Ascending aorta (tissue), 2 donors: ENCODE measurements at regions not wholly inside any gene's neighbourhood (a gene's known extent, or its start where the extent isn't known, plus 50 kb on each side); places are given as distances from the start of the nearest gene placed in this dataset.
"Not testable (repeated sequence)": the region's sequence is repeated elsewhere in the genome, so short reads cannot be mapped to it uniquely, and the experiment has no call there.

Source experiments
- DNase-seq, 2 donors: peaks; one replicate each; pipeline ENCODE4 v3.0.0-alpha.2; 2019; ENCODE audit warnings: low spot score in 2 of 2
- H3K27ac ChIP-seq, 2 donors: fragments of 200-600 bp; sonication (generic); one replicate each; pipeline ENCODE4 v1.5.1; 2016 to 2017; ENCODE audit warnings: mild to moderate bottlenecking in 1 of 2
- H3K27me3 ChIP-seq: fragments of 200-600 bp; sonication (generic); one replicate; pipeline ENCODE4 v1.5.1; 2017
- H3K36me3 ChIP-seq, 2 donors: fragments of 200-600 bp; sonication (generic); one replicate each; pipeline ENCODE4 v1.5.1; 2016
- H3K4me1 ChIP-seq, 2 donors: fragments of 200-600 bp; sonication (generic); one replicate each; pipeline ENCODE4 v1.5.1; 2016 to 2017; ENCODE audit warnings: mild to moderate bottlenecking in 1 of 2
- H3K4me3 ChIP-seq, 2 donors: fragments of 200-600 bp; sonication (generic); one replicate each; pipeline ENCODE4 v1.5.1; 2016 to 2017; ENCODE audit warnings: mild to moderate bottlenecking in 1 of 2
- H3K9me3 ChIP-seq, 2 donors: fragments of 200-600 bp; sonication (generic); one replicate each; pipeline ENCODE4 v1.5.1; 2016
- CTCF ChIP-seq, 3 experiments: fragments of 200-600 bp in 2 of 3; fragments of 450-650 bp in 1 of 3; sonication (generic) in 2 of 3; IDR thresholded peaks; one replicate each; pipeline ENCODE4 v1.5.1; 2016 to 2019; ENCODE audit warnings: antibody characterized with exemption in 3 of 3, mild to moderate bottlenecking in 1 of 3, moderate library complexity in 1 of 3
- intact Hi-C: fragments of 100-400 bp; cut with DNase I; formaldehyde crosslinking; loops from one replicate; pipeline ENCODE4 v1.15.1; 2023

- TF ChIP-seq CTCF (IDR thresholded peaks at IDR 0.05), result no peak
- Histone ChIP-seq H3K4me3 (no peak overlapping the region), H3K9me3 (no peaks in the 10 kb centered on the region), H3K36me3 (no peaks in the 10 kb centered on the region), H3K27ac (no peak overlapping the region), H3K27me3 (no peaks in the 10 kb centered on the region), H3K4me1 (no peaks in the 10 kb centered on the region)
- no peak for DNase-seq
- intact Hi-C loops, result no loop called here
Observed at GRCh38 chr2:163944347-163944737, 208.5 kb upstream of the FIGN start.

GRCh38 chr2:163943403-163944346 lies 207.9 kb upstream of the FIGN start:
- Histone ChIP-seq H3K27me3 (no peaks in the 10 kb centered on the region), H3K4me3 (no peak overlapping the region), H3K27ac (no peak overlapping the region), H3K4me1 (no peaks in the 10 kb centered on the region), H3K36me3 (no peaks in the 10 kb centered on the region), H3K9me3 (no peaks in the 10 kb centered on the region)
- DNase-seq, result no peak
- no peak for TF ChIP-seq CTCF (IDR thresholded peaks at IDR 0.05)
- intact Hi-C loops, result no loop called here

GRCh38 chr2:163934131-163934530 lies 198.3 kb upstream of the FIGN start:
- no peak for TF ChIP-seq CTCF (IDR thresholded peaks at IDR 0.05)
- no peaks in the 10 kb centered on the region for H3K9me3 ChIP-seq
- no peak overlapping the region for H3K27ac ChIP-seq
- H3K4me3 ChIP-seq, result no peak overlapping the region
- no peaks in the 10 kb centered on the region for H3K36me3 ChIP-seq
- DNase-seq, result no peak
- no peaks in the 10 kb centered on the region for H3K27me3 ChIP-seq
- intact Hi-C loops, result no loop called here
- H3K4me1 ChIP-seq, result peaks cover 0 to 2% of the 10 kb centered on the region in 2 donors

- no peak for TF ChIP-seq CTCF (IDR thresholded peaks at IDR 0.05)
- intact Hi-C loops, result loop anchor here (10.0 kb wide), 1 partner anchor 575 kb away; no protein-coding TSS in a partner anchor
Observed at GRCh38 chr2:163919717-163920116, 183.9 kb upstream of the FIGN start.

GRCh38 chr2:163914486-163914885 lies 178.7 kb upstream of the FIGN start:
- H3K27ac ChIP-seq, H3K4me1 ChIP-seq, DNase-seq, H3K4me3 ChIP-seq, H3K27me3 ChIP-seq, H3K36me3 ChIP-seq, H3K9me3 ChIP-seq: not testable (repeated sequence)
- intact Hi-C loops, result loop anchor here (10.0 kb wide), 1 partner anchor 570 kb away; no protein-coding TSS in a partner anchor

More at GRCh38 chr2:163919717-163920116, 183.9 kb upstream of the FIGN start:
- Histone ChIP-seq H3K4me3 (no peak overlapping the region), H3K4me1 (peaks cover 0 to 4% of the 10 kb centered on the region in 2 donors), H3K27ac (no peak overlapping the region), H3K36me3 (no peaks in the 10 kb centered on the region), H3K9me3 (peaks cover 2 to 7% of the 10 kb centered on the region in 2 donors), H3K27me3 (no peaks in the 10 kb centered on the region)
- no peak for DNase-seq

GRCh38 chr2:163913532-163913944 lies 177.7 kb upstream of the FIGN start:
- H3K9me3 ChIP-seq, H3K4me1 ChIP-seq, H3K27ac ChIP-seq, H3K36me3 ChIP-seq, H3K4me3 ChIP-seq, DNase-seq, H3K27me3 ChIP-seq: not testable (repeated sequence)
- intact Hi-C loops, result loop anchor here (10.0 kb wide), 1 partner anchor 569 kb away; no protein-coding TSS in a partner anchor
